OCI-LY3 (cell line): ENCODE measurements at regions not wholly inside any gene's neighbourhood (a gene's known extent, or its start where the extent isn't known, plus 50 kb on each side); places are given as distances from the start of the nearest gene placed in this dataset.

Source experiments
- EZH2phosphoT487 ChIP-seq: fragments of 200-600 bp; shearing (Covaris generic); IDR thresholded peaks from 2 replicates; pipeline ENCODE4 v1.6.1; 2018; ENCODE audit warnings: antibody characterized with exemption, mixed run types, low read depth
- TF ChIP-seq, protein P1 (sequence below): fragments of 200-600, 300-600 bp; sonication (generic); IDR thresholded peaks from 2 replicates; pipeline ENCODE4 v1.5.1; 2014; ENCODE audit warnings: antibody characterized with exemption, low read length, low read depth

DNA sequence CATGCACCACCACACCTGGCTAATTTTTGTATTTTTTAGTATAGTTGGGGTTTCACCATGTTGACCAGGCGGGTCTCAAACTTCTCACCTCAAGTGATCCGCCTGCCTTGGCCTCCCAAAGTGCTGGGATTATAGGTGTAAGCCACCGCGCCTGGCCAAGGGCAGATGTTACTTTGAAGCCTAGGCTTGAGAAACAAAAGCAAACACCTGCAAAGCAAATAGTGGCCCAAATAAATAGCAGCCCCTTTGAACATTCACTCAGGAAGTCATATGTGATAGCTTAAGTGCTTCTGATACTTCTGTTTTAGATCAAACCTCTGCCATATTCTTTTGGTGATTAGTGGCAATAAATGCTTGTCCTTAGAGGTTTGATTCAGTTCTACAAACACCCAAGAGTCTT lies 404.5 kb upstream of the SMIM21 start:
- TF ChIP-seq, protein P1, sequence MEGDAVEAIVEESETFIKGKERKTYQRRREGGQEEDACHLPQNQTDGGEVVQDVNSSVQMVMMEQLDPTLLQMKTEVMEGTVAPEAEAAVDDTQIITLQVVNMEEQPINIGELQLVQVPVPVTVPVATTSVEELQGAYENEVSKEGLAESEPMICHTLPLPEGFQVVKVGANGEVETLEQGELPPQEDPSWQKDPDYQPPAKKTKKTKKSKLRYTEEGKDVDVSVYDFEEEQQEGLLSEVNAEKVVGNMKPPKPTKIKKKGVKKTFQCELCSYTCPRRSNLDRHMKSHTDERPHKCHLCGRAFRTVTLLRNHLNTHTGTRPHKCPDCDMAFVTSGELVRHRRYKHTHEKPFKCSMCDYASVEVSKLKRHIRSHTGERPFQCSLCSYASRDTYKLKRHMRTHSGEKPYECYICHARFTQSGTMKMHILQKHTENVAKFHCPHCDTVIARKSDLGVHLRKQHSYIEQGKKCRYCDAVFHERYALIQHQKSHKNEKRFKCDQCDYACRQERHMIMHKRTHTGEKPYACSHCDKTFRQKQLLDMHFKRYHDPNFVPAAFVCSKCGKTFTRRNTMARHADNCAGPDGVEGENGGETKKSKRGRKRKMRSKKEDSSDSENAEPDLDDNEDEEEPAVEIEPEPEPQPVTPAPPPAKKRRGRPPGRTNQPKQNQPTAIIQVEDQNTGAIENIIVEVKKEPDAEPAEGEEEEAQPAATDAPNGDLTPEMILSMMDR: no peak
- TF ChIP-seq EZH2phosphoT487: no peak
